CD4-positive, alpha-beta memory T cell (primary cell): ENCODE measurements at regions not wholly inside any gene's neighbourhood (a gene's known extent, or its start where the extent isn't known, plus 50 kb on each side); places are given as distances from the start of the nearest gene placed in this dataset.

Experiments
- CTCF ChIA-PET: fragments of 350-600 bp; sonication (Branson Sonifier 250); formaldehyde crosslinking; loops from one replicate; lab custom pipeline; 2021; ENCODE audit warnings: inconsistent platforms; ENCODE audit not compliant: partially characterized antibody; lab: Charles Lee
- POLR2A ChIA-PET: fragments of 350-600 bp; sonication (Branson Sonifier 250); formaldehyde crosslinking; loops from one replicate; lab custom pipeline; 2021; ENCODE audit not compliant: partially characterized antibody; lab: Charles Lee
- DNase-seq, 5 donors: peaks; one replicate each; pipeline versions ENCODE4 v3.0.0 to v3.0.0-alpha.2; 2020 to 2022; ENCODE audit warnings: mixed read lengths in 1 of 5
- H3K27ac ChIP-seq: one replicate; pipeline ENCODE4 v1.7.0; 2013; ENCODE audit warnings: low read depth, low read length
- H3K27me3 ChIP-seq: 2 replicates; pipeline ENCODE4 v1.7.0; 2013; ENCODE audit warnings: mild to moderate bottlenecking, low read length, moderate library complexity; ENCODE audit not compliant: insufficient read depth
- H3K36me3 ChIP-seq: 2 replicates; pipeline ENCODE4 v1.7.0; 2013; ENCODE audit warnings: mild to moderate bottlenecking, low read length, moderate library complexity; ENCODE audit not compliant: insufficient read depth
- H3K4me1 ChIP-seq: 2 replicates; pipeline ENCODE4 v1.7.0; 2013; ENCODE audit warnings: mild to moderate bottlenecking, low read length, moderate library complexity; ENCODE audit not compliant: insufficient read depth
- H3K4me3 ChIP-seq, 2 donors: one replicate each; pipeline ENCODE4 v1.7.0; 2013; ENCODE audit warnings: low read length in 2 of 2, mild to moderate bottlenecking in 1 of 2
- H3K9me3 ChIP-seq, 2 donors: one replicate each; pipeline ENCODE4 v1.7.0; 2013; ENCODE audit warnings: low read length in 2 of 2, control low read depth in 1 of 2; ENCODE audit not compliant: control insufficient read depth in 1 of 2
- H3K27ac Mint-ChIP-seq, 7 donors: one replicate each; pipeline ENCODE4 v1.8.0; 2020 to 2021; ENCODE audit warnings: mixed read lengths in 7 of 7, mild to moderate bottlenecking in 6 of 7, inconsistent platforms in 3 of 7, moderate library complexity in 3 of 7
- H3K27me3 Mint-ChIP-seq, 2 donors: one replicate each; pipeline ENCODE4 v1.8.0; 2020 to 2021; ENCODE audit warnings: mixed read lengths in 2 of 2
- H3K36me3 Mint-ChIP-seq, 2 donors: one replicate each; pipeline ENCODE4 v1.8.0; 2020 to 2021; ENCODE audit warnings: mixed read lengths in 2 of 2, inconsistent platforms in 1 of 2, mild to moderate bottlenecking in 1 of 2
- H3K4me1 Mint-ChIP-seq, 4 donors: one replicate each; pipeline ENCODE4 v1.8.0; 2020 to 2021; ENCODE audit warnings: mixed read lengths in 4 of 4, mild to moderate bottlenecking in 1 of 4
- H3K4me3 Mint-ChIP-seq, 8 donors: one replicate each; pipeline ENCODE4 v1.8.0; 2020 to 2021; ENCODE audit warnings: mixed read lengths in 8 of 8, mild to moderate bottlenecking in 7 of 8, moderate library complexity in 6 of 8, inconsistent platforms in 3 of 8
- H3K9me3 Mint-ChIP-seq, 8 donors: one replicate each; pipeline ENCODE4 v1.8.0; 2020 to 2021; ENCODE audit warnings: mixed read lengths in 8 of 8, mild to moderate bottlenecking in 5 of 8, inconsistent platforms in 3 of 8, moderate library complexity in 1 of 8
- intact Hi-C: fragments of 100-400 bp; cut with micrococcal nuclease; formaldehyde crosslinking; loops from one replicate; pipeline ENCODE4 v1.15.1; 2023

DNA sequence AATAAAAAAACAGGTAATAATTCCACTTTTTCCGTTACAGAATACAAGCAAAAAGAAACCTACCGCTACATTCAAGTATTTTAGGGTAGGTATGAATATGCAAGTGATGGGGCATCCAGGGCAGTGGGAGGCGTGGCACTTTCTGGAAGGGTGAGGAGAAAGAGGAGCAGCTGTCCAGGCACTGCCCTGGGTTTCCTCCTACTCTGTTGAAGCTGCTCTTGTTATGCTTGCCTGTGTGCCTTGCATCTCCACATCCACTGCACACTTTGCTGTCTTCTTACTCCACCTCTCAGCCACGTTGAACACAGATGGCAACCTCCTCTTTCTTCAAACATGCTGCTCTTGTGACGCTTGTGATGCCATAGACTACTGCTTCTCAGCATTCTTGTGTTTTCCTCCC is 83.2 kb downstream of the RPE65 start:
- Mint-ChIP-seq H3K9me3 (peaks cover 0 to 8% (median 0%) of the 10 kb centered on the region in 8 donors), H3K27ac (no peak overlapping the region), H3K4me1 (no peaks in the 10 kb centered on the region), H3K4me3 (no peak overlapping the region), H3K27me3 (peaks cover 0 to 2% of the 10 kb centered on the region in 2 donors), H3K36me3 (no peaks in the 10 kb centered on the region)
- Histone ChIP-seq H3K27me3 (no peaks in the 10 kb centered on the region), H3K27ac (no peak overlapping the region), H3K9me3 (no peaks in the 10 kb centered on the region), H3K4me1 (no peaks in the 10 kb centered on the region), H3K36me3 (no peaks in the 10 kb centered on the region), H3K4me3 (no peak overlapping the region)
- ChIA-PET CTCF (interaction anchor here (1.1 kb wide), 1 partner anchor 22 kb away, joined by 3 read pairs; no protein-coding TSS in a partner anchor), POLR2A (no interaction called here)
- intact Hi-C loops = no loop called here
- DNase-seq = no peak

DNA sequence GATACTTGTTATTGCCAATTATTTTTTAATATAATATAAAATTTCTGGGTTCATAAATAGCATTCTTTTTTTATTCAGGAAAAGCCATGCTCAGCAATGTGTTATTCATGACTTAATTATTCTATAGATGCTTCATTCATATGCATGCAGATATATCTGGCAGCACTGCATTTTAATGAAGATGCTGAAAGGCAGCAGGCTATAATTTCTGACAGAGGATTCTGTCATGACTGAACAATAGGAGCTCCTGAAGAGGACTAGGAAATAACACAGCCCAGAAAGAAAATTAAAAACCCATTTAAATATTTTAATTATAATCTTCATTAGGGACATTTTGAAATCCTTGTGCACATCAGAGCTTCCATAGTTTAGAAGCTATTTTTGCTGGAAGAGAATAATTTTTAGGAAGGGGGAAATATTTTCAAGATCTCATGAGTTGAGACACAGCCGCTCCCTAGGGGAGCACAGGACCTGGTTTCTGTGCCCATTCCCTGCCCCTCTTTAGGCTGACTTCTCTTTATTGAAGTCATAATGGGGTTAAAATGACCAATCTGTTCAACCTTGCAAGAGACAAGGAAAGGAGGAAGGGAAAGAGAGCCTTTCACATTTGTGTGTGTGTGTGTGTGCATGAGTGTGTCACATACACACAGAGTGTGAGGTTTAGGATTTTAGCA is 83.9 kb downstream of the RPE65 start:
- no peak overlapping the region for H3K27ac Mint-ChIP-seq
- peaks cover 0 to 2% of the 10 kb centered on the region in 2 donors for H3K27me3 Mint-ChIP-seq
- H3K36me3 Mint-ChIP-seq = no peaks in the 10 kb centered on the region
- H3K27ac ChIP-seq = no peak overlapping the region
- H3K4me3 ChIP-seq = no peak overlapping the region
- no peak overlapping the region for H3K4me3 Mint-ChIP-seq
- H3K27me3 ChIP-seq = no peaks in the 10 kb centered on the region
- peaks cover 0 to 8% (median 0%) of the 10 kb centered on the region in 8 donors for H3K9me3 Mint-ChIP-seq
- POLR2A ChIA-PET = no interaction called here
- no peaks in the 10 kb centered on the region for H3K4me1 Mint-ChIP-seq
- H3K9me3 ChIP-seq = no peaks in the 10 kb centered on the region
- no peaks in the 10 kb centered on the region for H3K4me1 ChIP-seq
- no peak for DNase-seq
- CTCF ChIA-PET = interaction anchor here (1.1 kb wide), 1 partner anchor 21 kb away, joined by 3 read pairs; no protein-coding TSS in a partner anchor
- no peaks in the 10 kb centered on the region for H3K36me3 ChIP-seq
- intact Hi-C loops = no loop called here

DNA sequence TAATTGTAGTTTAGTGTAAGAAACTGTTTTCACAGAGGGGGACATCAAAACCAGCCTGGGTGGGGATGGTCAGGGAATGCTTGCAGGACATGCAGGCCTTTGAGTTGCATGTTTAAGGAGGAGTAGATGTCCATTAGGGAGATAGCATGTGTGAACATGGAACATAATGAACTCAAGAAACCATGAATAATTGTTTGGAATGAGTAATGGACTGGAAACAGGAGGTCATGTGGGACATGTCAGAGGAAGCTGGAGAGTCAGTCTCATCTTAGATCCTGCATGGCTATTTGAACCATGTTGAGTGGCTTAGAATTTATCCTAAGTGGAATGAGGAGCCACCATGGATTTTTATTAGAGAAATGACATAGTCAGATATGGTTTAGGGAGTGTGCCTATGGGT is 86.4 kb downstream of the RPE65 start:
- no peak for DNase-seq
- H3K27ac ChIP-seq = no peak overlapping the region
- no peaks in the 10 kb centered on the region for H3K4me1 Mint-ChIP-seq
- no peaks in the 10 kb centered on the region for H3K36me3 ChIP-seq
- intact Hi-C loops = no loop called here
- CTCF ChIA-PET = no interaction called here
- no peaks in the 10 kb centered on the region for H3K36me3 Mint-ChIP-seq
- no peak overlapping the region for H3K4me3 Mint-ChIP-seq
- no peak overlapping the region for H3K27ac Mint-ChIP-seq
- H3K4me3 ChIP-seq = no peak overlapping the region
- POLR2A ChIA-PET = no interaction called here
- H3K27me3 ChIP-seq = no peaks in the 10 kb centered on the region
- H3K4me1 ChIP-seq = no peaks in the 10 kb centered on the region
- H3K9me3 Mint-ChIP-seq = peaks cover 0 to 6% (median 0%) of the 10 kb centered on the region in 8 donors
- H3K9me3 ChIP-seq = no peaks in the 10 kb centered on the region
- peaks cover 2% of the 10 kb centered on the region in 2 donors for H3K27me3 Mint-ChIP-seq

DNA sequence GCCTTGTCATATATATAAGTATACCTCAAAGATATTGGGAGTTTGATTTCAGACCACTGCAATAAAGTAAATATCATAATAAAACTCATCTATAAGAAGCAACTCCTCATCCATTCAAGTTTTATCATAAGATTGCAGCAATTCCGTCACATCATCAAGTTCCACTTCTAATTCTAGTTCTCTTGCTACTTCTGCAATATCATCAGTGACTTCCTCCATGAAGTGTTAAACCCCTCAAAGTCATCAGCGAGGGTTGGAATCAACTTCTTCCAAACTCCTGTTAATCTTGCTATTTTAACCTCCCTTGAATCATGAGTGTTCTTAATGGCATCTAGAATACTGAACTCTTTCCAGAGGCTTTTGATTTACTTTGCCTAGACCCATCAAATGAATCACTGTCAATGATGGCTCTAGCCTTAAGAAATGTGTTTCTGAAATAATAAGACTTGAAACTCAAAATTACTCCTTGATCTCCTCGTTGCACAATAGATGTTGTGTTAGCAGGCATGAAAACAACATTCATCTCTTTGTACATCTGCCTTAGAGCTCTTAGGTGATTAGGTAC is 88.3 kb downstream of the RPE65 start:
- H3K27me3 ChIP-seq = no peaks in the 10 kb centered on the region
- POLR2A ChIA-PET = no interaction called here
- DNase-seq = no peak
- H3K27ac ChIP-seq = no peak overlapping the region
- intact Hi-C loops = no loop called here
- Mint-ChIP-seq H3K27ac (no peak overlapping the region), H3K4me3 (no peak overlapping the region), H3K36me3 (no peaks in the 10 kb centered on the region), H3K4me1 (no peaks in the 10 kb centered on the region), H3K9me3 (peaks cover 0 to 3% (median 0%) of the 10 kb centered on the region in 8 donors), H3K27me3 (peaks cover 2 to 3% of the 10 kb centered on the region in 2 donors)
- no peak overlapping the region for H3K4me3 ChIP-seq
- no peaks in the 10 kb centered on the region for H3K36me3 ChIP-seq
- H3K9me3 ChIP-seq = no peaks in the 10 kb centered on the region
- CTCF ChIA-PET = no interaction called here
- no peaks in the 10 kb centered on the region for H3K4me1 ChIP-seq

- POLR2A ChIA-PET = no interaction called here
- peaks cover 0 to 3% (median 0%) of the 10 kb centered on the region in 8 donors for H3K9me3 Mint-ChIP-seq
- H3K4me1 Mint-ChIP-seq = no peaks in the 10 kb centered on the region
- no peak overlapping the region for H3K27ac Mint-ChIP-seq
- H3K27me3 ChIP-seq = no peaks in the 10 kb centered on the region
- no peak overlapping the region for H3K27ac ChIP-seq
- H3K27me3 Mint-ChIP-seq = peaks cover 2 to 3% of the 10 kb centered on the region in 2 donors
- CTCF ChIA-PET = no interaction called here
- H3K4me3 ChIP-seq = no peak overlapping the region
- H3K9me3 ChIP-seq = no peaks in the 10 kb centered on the region
- no peaks in the 10 kb centered on the region for H3K36me3 ChIP-seq
- H3K4me1 ChIP-seq = no peaks in the 10 kb centered on the region
- DNase-seq = no peak
- H3K4me3 Mint-ChIP-seq = no peak overlapping the region
- intact Hi-C loops = no loop called here
- no peaks in the 10 kb centered on the region for H3K36me3 Mint-ChIP-seq
Measured at GRCh38 chr1:68359045-68359444, 90.7 kb downstream of the RPE65 start.

DNA sequence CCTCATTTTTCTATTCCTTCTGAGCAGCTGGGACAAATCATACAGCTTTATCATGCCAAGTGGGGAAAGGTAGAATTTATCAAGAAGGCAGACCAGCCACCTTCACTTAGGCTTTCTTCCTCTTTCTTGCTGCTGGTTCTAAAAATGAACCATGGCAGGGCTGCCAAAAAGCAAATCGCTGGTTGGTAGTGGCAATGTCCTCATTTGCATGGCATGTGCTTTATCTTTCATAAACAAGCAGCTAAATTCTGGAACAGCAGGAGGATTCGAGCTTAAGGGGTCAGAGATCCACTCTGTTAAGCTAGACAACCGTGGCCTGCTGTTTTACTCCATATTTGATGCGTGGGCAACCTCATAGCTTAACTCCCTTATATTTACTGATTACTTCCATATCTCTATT is 91.3 kb downstream of the RPE65 start:
- Mint-ChIP-seq H3K27ac (no peak overlapping the region), H3K4me3 (no peak overlapping the region), H3K9me3 (peaks cover 0 to 3% (median 0%) of the 10 kb centered on the region in 8 donors), H3K4me1 (no peaks in the 10 kb centered on the region), H3K27me3 (peaks cover 0 to 3% of the 10 kb centered on the region in 2 donors), H3K36me3 (no peaks in the 10 kb centered on the region)
- Histone ChIP-seq H3K4me3 (no peak overlapping the region), H3K27ac (no peak overlapping the region), H3K36me3 (no peaks in the 10 kb centered on the region), H3K4me1 (no peaks in the 10 kb centered on the region), H3K27me3 (no peaks in the 10 kb centered on the region), H3K9me3 (no peaks in the 10 kb centered on the region)
- intact Hi-C loops = no loop called here
- no peak for DNase-seq
- ChIA-PET POLR2A (no interaction called here), CTCF (no interaction called here)

DNA sequence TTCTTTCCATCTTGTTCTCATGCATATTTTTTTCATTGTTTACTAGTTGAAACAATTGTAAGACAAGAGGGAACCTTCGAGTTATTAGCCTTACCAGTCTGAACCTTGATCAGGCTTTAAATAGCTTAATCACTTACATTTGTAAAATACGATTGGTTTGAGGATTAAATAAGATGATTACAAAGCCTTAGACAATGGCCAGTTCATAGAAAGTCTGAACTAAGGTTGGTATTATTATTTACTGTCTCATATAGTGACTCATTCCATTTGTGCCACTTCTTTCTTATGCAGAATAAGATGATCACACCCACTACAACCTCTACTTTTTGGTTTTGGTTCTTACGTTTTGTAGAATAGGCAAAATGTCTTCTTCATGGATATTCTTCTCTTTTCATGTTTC is 94.1 kb downstream of the RPE65 start:
- no peak overlapping the region for H3K4me3 ChIP-seq
- POLR2A ChIA-PET = no interaction called here
- Mint-ChIP-seq H3K4me1 (no peaks in the 10 kb centered on the region), H3K36me3 (no peaks in the 10 kb centered on the region), H3K4me3 (no peak overlapping the region), H3K9me3 (peaks cover 0 to 5% (median 0%) of the 10 kb centered on the region in 8 donors), H3K27ac (no peak overlapping the region), H3K27me3 (peaks cover 0 to 4% of the 10 kb centered on the region in 2 donors)
- no peaks in the 10 kb centered on the region for H3K9me3 ChIP-seq
- no peak for DNase-seq
- H3K27ac ChIP-seq = no peak overlapping the region
- H3K36me3 ChIP-seq = no peaks in the 10 kb centered on the region
- H3K4me1 ChIP-seq = no peaks in the 10 kb centered on the region
- intact Hi-C loops = no loop called here
- no peaks in the 10 kb centered on the region for H3K27me3 ChIP-seq
- CTCF ChIA-PET = no interaction called here
